Putamen (tissue), 1 donor: ENCODE measurements at regions not wholly inside any gene's neighbourhood (a gene's known extent, or its start where the extent isn't known, plus 50 kb on each side); places are given as distances from the start of the nearest gene placed in this dataset.

ENCODE experiments used
- DNase-seq: peaks from one replicate; pipeline ENCODE4 v3.0.0-alpha.2; 2016; ENCODE audit warnings: low spot score

DNA sequence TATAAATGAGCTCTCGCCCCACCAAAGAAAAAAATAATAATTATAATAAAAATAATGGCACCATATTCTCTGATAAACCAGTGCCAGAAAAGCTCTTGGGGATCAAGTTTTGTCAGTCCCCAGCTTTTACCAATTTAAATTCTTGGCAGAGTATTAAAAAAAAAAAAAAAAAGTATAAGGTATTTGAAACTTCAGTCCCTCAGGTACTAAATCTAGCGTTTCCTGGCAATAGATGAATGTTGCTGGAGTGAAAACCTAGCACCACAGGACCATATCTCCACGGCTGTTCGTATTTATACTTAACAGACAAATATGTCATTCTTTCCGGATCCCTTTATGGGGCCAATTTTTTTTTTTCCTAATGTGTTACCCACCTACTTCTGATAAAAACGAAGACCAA, 646.2 kb downstream of the CCDC171 start:
- no peak for DNase-seq

- no peak for DNase-seq
Observed at GRCh38 chr9:16202221-16202620, 649.4 kb downstream of the CCDC171 start.

DNA sequence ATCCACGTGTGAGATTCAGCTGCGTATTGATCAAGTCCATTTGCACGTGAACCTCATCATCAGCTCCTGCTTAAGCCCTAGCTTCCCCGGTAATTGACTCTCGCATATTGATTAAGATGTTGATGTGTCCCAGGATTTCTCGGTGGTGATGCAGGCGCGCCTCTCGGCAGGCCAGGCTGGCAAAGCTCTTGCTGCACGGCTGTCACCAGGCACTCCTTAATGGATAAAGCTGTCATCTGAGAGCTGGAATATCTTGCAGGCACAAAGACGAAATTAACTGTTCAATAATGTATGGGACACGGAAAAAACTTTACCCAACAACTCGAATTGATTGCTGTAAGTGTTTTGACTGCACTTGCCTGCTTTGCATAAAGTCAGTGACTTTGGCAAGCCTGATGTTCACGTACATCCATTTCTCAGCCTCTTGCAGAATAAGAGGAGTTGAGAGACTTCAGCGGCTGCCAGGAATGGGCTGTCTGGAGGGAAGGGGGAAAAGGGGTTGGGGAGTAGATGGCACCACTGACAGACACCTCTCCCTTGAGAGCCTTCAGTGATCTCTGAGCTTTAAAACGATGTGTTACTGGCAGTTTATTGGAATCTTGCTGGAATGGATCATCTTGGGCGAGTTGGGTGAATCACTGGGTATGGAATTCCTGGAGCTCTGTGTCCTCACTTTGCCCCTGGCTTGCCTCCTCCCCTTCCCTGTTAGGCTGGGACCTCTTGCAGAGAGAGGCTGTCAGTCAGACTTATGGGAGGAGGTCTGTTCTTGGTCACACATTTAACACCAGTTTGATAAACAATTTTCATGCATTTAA, 650.3 kb downstream of the CCDC171 start:
- no peak for DNase-seq

DNA sequence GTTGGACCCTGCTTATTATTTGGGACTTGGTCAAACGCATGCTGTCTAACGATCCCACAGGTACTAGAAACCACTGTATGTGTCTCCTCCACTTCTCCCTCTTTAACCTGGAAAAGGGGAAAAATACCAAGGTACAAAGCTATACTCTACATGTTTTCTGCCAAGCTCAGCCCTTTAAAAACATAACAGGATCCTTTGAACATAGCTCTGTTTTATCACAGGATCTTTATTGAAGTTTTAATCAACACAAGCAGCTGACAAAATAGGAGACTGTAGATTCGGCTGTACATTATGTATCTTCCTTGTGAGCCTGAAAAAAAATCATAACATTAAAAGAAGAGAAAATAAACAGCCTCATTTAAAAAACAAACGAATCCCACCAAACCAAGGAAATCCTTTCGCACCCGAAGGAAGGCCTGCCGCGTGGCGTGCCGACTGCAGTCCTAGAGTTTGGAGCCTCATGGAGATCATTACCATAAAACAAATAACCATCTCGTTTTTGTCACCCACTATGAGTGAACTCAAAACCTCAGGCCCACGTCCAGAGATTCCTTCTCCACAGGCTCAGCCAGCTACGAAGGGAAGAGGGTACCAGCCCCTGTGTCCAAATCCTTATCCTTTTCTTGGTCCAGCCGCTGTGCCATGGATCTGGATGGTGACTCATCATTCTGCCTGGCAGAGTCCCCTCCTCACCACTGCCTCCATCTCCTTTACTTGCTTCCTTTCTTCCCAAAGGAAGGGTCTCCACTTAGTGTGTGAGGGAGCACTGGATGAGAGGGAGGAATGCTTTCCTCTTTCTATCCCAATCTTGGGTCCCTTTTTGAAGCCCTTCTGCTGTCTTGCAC, 651.1 kb downstream of the CCDC171 start:
- DNase-seq = no peak

- no peak for DNase-seq
Observed at GRCh38 chr9:16205455-16205854, 652.6 kb downstream of the CCDC171 start.

- DNase-seq = no peak
Observed at GRCh38 chr9:16206518-16206917, 653.7 kb downstream of the CCDC171 start.

DNA sequence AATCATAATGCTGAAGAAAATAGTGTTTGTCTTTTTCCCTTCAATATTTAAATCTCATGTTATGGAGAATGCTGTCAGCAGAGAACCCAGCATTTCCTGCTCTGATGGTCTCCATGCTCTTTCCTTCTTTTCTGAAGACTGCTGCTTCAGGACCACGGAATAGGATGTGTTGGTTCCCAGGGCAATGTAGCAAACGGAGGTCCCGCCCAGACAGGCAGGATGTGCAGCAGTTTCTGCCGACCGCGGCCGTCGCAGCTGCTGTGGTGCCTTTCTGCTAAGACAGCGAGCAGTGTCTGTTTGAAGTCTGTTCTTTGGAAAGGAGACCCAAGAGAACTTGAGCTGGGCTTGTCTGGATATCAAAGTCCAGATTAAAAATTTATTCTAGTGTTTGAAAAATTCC, 654.3 kb downstream of the CCDC171 start:
- no peak for DNase-seq

DNA sequence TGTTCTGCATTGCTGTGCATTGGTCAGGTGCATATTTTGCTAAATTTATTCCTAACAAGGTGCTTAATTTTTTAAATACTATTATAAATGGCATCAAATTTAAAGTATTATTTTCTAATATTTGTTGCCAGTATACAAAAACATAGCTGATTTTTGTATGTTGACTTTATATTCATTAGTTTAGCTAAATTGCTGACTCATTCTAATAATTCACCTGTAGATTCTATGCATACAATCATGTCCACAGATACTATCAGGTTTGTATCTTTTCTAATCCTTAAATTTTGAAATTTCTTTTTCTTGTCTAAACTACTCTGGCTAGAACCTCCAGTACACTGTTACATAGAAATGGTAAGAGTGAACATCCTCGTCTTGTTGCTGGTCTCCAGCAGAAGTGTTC, 657.6 kb downstream of the CCDC171 start:
- DNase-seq = no peak

DNA sequence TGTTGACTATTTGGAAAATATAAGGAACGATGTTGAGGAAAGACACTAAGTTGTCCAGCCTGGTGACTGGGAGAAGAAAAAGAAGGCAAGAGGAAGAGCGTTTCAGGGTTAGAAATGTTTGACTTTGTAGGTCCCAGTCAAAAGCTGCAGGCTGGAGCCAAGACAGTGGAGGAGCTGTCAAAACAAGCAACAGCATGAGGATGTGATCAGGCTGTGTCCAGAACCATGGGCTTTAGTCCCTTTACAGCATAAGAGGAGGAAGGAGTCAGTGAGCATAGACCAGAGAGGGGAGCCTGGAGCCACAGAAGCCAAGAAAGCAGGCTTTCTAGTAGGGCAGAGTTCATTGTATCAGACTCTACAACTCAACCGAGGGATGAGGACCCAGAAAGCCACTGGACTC, 658.5 kb downstream of the BNC2 start:
- no peak for DNase-seq

DNA sequence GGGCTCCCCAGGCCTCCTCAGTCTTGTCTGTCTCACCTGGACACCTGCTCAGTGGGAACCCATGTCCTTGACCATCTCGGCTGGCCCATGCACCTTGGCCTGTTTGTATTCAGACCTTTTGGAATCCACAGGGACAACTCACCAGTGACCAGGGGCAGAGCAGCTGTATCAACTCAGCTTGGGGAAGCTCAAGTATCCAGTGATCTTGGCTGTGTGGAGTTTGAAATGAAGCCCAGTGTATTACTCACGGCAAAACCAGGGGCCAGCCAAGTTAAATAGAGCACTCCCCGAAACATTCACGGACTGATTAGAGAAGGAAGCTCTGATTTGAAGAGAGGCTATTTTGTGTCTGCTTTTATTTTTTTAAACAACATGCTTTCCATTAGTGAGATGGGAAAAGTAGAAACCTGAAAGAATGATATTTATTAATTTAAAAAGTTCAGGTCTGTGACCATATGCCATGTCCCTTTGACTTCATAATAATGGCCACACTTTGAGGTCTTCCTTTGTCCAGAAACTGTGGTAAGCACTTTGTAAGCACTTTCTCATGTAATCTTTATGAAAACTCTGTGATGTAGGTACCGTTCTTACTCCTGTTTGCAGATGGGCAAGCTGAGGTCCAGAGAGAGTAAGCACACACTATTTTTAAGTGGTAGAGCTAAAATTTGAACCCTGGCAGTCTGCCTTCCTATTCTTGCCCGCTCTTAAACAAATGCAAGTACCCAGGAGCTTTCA, 656.5 kb downstream of the BNC2 start:
- no peak for DNase-seq

- DNase-seq = no peak
Observed at GRCh38 chr9:16214677-16215352, 655.7 kb downstream of the BNC2 start.

DNA sequence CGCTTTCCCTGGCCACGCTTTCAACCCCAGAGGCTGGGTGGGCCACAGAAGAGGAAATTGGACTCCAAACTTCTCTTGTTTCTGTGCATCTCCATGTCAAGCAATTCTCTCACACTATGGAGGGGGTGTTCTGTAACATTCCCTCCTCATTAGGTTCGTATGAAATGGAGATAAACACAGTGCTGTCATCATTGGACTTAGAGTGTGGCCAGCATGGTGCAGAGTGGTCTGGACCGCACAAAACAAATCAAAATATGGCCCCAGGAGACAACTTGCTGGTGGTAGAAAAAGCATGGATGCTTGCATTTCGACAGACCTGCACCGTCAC, 655.2 kb downstream of the BNC2 start:
- DNase-seq = no peak

GRCh38 chr9:16217943-16218701, 652.3 kb downstream of the BNC2 start:
- DNase-seq = no peak

DNA sequence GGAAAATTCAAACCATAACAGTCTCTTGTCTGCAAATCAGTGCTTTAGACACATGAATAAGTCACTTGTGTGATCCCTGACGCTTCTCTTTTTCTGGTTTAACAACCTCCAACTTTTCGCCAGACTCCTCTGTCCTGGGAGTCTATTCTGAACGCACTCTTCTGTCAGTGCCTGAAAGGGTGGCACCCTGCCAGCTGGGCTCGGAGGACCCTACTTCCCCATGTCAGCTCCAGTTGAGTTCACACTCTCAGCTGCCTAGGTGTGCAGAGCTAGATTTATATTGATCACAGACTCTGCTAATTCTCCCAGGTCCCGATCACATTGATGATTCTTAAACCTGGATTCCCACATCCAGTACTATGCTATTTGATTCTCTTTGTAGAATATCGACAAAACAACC, 649.1 kb downstream of the BNC2 start:
- DNase-seq = no peak

- no peak for DNase-seq
Observed at GRCh38 chr9:16221822-16222547, 648.5 kb downstream of the BNC2 start.

- no peak for DNase-seq
Observed at GRCh38 chr9:16223074-16223871, 647.2 kb downstream of the BNC2 start.

- no peak for DNase-seq
Observed at GRCh38 chr9:16230731-16231130, 639.7 kb downstream of the BNC2 start.

DNA sequence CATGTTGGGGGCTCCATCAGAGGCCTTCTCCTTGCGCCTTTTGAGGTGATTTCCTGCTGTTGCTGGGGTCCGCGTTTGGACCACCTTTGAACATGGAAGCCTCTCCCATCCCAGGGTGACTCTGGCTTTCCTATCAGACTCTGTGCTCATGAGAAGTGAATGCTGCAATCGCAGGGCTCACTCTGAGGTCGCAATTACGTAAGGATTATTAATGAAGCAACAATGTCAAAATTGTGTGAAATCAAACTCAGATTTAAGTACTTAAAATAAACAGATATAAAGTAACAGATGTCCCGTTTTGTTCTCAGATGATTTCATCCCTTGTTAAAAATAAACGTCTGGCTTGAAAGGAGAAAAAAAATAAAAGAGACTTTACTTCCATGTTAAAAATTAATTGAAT, 634.2 kb downstream of the BNC2 start:
- no peak for DNase-seq

- no peak for DNase-seq
Observed at GRCh38 chr9:16236882-16237281, 633.6 kb downstream of the BNC2 start.

DNA sequence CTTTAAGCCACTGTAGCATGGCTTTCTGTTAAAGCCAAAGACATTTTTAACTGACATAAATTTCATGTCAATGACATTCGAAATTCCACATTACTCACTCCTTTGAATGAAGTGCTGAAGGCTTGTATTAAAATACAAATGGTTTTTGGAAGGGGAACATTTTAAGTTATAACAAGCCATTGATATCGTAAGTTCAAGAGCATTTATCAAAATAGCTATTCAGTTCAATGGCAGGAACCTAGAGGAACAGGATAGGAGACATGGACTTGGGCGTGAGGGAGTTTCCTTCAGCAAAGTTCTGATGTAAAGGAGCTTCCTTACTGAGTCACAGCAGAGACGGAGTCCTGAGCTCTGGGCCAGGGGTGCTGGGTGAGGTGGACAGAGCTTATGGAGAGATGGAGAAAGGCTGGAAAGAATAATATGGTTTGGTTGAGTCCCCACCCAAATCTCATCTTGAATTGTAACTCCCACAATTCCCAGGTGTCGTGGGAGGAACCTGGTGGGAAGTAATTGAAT, 631.8 kb downstream of the BNC2 start:
- no peak for DNase-seq
